BJ (cell line): ENCODE measurements at regions not wholly inside any gene's neighbourhood (a gene's known extent, or its start where the extent isn't known, plus 50 kb on each side); places are given as distances from the start of the nearest gene placed in this dataset. TPM values are rescaled to one million over a fixed set of nuclear protein-coding genes. Genes with fewer than 3 reads are reported as not detected.

Experiments used
- CTCF ChIA-PET: fragments of 350-600 bp; formaldehyde crosslinking; extraction: SDS; loops from one replicate; lab custom pipeline; 2021; ENCODE audit warnings: antibody characterized with exemption, inconsistent platforms; lab: Yijun Ruan, JAX
- POLR2A ChIA-PET: fragments of 300-600 bp; sonication (Branson Sonifier 250); formaldehyde crosslinking; extraction: SDS; loops from one replicate; lab custom pipeline; 2021; ENCODE audit warnings: antibody characterized with exemption; lab: Charles Lee
- DNase-seq: peaks from one replicate; pipeline ENCODE4 v3.0.0-alpha.2; 2011; ENCODE audit warnings: low read depth
- H3K27me3 ChIP-seq: 2 replicates; pipeline ENCODE4 v1.6.0; 2011; ENCODE audit warnings: low read length; ENCODE audit not compliant: control insufficient read depth, insufficient read depth
- H3K36me3 ChIP-seq: 2 replicates; pipeline ENCODE4 v1.5.1; 2011; ENCODE audit warnings: low read length; ENCODE audit not compliant: control insufficient read depth, insufficient read depth
- H3K4me3 ChIP-seq: 2 replicates; pipeline ENCODE4 v1.5.1; 2011; ENCODE audit warnings: low read depth, mild to moderate bottlenecking, control low read depth, low read length
- CTCF ChIP-seq: IDR thresholded peaks from 2 replicates; pipeline ENCODE4 v1.5.1; 2011; ENCODE audit warnings: low read depth, mild to moderate bottlenecking, control low read depth, inconsistent platforms, low read length, moderate library complexity; ENCODE audit not compliant: insufficient read depth
- small RNA-seq: library from RNA; depleted of rRNA; stranded (forward); fragments of <200 nt; gene quantifications from one replicate; pipeline ENCODE3, GENCODE V24; 2012; ENCODE audit warnings: low replicate concordance, low read depth; ENCODE audit not compliant: insufficient read length

- DNase-seq: no peak
- Histone ChIP-seq H3K36me3 (no peaks in the 10 kb centered on the region), H3K27me3 (no peaks in the 10 kb centered on the region), H3K4me3 (no peak overlapping the region)
- no peak for TF ChIP-seq CTCF
- CTCF ChIA-PET: no interaction called here
- POLR2A ChIA-PET: no interaction called here
Measured at GRCh38 chr4:14934704-14935390, 67.4 kb upstream of the CPEB2 start.

GRCh38 chr4:14943749-14944148, 58.5 kb upstream of the CPEB2 start:
- Histone ChIP-seq H3K4me3 (no peak overlapping the region), H3K27me3 (no peaks in the 10 kb centered on the region), H3K36me3 (no peaks in the 10 kb centered on the region)
- ChIA-PET POLR2A (no interaction called here), CTCF (no interaction called here)
- no peak for DNase-seq
- no peak for TF ChIP-seq CTCF

DNA sequence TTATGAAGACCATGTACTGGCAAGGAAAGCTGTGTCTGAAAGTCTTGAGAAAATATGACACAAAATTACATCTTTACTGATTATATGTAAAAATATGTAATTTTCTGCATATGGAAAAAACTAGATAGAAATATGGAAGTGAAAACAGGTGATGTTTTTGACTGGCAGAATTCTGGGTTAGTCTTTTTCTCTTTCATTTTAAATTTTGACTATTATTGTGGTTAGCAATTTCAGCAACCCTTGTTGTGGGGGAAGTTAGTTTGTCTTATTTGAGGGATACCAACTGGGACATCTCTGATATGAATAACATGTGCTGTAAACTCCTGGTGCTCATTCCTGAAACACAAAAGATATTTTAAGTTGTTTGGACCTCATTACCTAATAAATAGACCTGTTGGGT, 49.9 kb upstream of the CPEB2 start:
- Histone ChIP-seq H3K36me3 (no peaks in the 10 kb centered on the region), H3K4me3 (no peak overlapping the region), H3K27me3 (no peaks in the 10 kb centered on the region)
- POLR2A ChIA-PET: no interaction called here
- no peak for TF ChIP-seq CTCF
- DNase-seq: no peak
- CTCF ChIA-PET: no interaction called here

Small RNA genes lying in the stretch of these regions (small RNA-seq; reads per million reads assigned to genes)
- gene RF00092: not detected
